ENCODE measurements at regions not wholly inside any gene's neighbourhood (a gene's known extent, or its start where the extent isn't known, plus 50 kb on each side); places are given as distances from the start of the nearest gene placed in this dataset.

DNA sequence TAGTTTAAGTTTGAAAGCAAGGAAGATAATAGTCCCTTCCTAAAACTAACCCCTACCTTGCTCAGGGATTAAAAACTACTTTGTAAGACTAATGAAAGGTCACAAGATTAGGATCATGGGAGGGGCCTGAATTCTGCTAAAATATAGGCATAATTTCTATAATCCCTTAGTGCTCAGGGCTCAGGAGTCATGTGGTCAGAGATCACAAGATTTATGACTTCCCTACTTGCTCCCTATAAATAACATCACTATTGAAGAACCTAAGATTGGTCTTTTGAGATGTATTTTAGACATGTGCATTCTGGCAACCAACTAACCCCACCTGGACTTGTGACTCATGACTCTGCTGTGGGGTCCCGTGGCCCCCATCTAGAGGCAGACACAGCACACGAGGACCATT lies 81.1 kb downstream of the STMND1 start:
- TF ChIP-seq, protein P1, sequence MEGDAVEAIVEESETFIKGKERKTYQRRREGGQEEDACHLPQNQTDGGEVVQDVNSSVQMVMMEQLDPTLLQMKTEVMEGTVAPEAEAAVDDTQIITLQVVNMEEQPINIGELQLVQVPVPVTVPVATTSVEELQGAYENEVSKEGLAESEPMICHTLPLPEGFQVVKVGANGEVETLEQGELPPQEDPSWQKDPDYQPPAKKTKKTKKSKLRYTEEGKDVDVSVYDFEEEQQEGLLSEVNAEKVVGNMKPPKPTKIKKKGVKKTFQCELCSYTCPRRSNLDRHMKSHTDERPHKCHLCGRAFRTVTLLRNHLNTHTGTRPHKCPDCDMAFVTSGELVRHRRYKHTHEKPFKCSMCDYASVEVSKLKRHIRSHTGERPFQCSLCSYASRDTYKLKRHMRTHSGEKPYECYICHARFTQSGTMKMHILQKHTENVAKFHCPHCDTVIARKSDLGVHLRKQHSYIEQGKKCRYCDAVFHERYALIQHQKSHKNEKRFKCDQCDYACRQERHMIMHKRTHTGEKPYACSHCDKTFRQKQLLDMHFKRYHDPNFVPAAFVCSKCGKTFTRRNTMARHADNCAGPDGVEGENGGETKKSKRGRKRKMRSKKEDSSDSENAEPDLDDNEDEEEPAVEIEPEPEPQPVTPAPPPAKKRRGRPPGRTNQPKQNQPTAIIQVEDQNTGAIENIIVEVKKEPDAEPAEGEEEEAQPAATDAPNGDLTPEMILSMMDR (IDR thresholded peaks at IDR 0.05), result no peak
- no peak for TF ChIP-seq POLR2A (IDR thresholded peaks at IDR 0.05)
